ENCODE measurements at regions not wholly inside any gene's neighbourhood (a gene's known extent, or its start where the extent isn't known, plus 50 kb on each side); places are given as distances from the start of the nearest gene placed in this dataset.

DNA sequence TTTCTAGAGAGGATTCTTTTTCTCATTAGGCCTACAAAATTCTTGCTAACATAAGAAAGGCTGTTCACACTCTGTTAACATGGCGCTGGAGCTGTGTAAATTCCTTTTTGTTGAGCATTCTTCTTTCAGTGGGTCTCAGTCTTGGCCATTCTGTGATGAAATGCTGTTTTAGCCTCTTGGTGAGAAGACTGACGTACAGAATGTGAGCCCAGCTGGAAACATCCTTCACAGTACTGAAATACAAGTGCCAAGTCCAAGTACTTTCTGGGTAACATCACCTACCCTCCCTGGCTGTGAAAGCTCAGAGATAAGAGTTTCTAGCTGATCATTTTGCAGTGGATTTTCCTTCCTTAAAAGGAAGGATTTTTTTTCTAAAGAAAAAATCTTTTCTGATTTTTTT lies 231.8 kb downstream of the AHR start:
- TF ChIP-seq EZH2phosphoT487 (IDR thresholded peaks at IDR 0.05; ENCODE audit: borderline replicate concordance, low read depth, low read length), result no peak
- no peak for TF ChIP-seq CTCF (conservative IDR thresholded peaks at IDR 0.05; ENCODE audit: low read length)

Data from OCI-LY7 (cell line).